Activated CD4-positive, alpha-beta T cell treated with anti-CD3 and anti-CD28 coated beads, Interleukin-2, amount 50 U/mL, for 16 hours (primary cell): ENCODE measurements at regions not wholly inside any gene's neighbourhood (a gene's known extent, or its start where the extent isn't known, plus 50 kb on each side); places are given as distances from the start of the nearest gene placed in this dataset.
A peak's percentile ranks its signal among the peaks of the same experiment; 100 is the strongest.

Experiments used
- DNase-seq: peaks from one replicate; pipeline ENCODE4 v3.0.0-alpha.2; 2020

DNA sequence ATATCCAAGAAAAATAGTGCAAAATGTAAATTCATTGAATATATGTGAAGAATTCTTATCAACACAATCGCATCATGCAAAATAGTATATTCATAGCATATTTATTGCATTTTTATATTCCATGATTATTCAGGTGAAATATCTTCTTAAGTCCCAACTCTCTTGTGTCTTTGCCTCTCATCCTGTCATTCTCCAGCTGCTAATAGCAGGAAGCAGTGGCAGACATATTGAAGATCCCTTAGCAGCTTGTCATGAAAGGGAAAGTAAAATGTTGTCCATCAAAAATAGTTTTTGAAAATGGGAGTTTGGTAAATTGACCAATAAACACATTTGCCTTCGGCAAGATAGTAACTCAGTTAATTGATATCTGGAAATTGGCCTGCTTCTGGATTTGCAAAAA is 265.3 kb upstream of the TGFBR2 start:
- no peak for DNase-seq

DNA sequence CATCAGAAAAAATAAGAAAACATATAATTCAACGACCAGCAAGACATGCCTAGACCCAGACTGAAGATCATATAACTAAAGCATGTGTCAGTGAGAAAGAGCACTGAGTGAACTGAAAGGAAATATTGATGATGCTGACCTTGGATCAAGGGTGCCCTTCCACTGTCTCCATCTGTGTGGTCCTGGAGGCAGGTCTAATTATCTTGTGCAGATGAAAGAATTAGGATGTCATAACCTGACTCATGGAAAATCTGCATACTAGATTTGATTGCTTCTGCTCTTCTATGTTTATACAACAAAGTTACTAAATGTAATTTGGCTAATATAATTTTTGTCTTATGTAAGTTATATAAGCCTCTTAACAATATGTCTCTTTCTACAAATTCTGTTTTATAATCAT is 264.6 kb upstream of the TGFBR2 start:
- DNase-seq, result no peak

DNA sequence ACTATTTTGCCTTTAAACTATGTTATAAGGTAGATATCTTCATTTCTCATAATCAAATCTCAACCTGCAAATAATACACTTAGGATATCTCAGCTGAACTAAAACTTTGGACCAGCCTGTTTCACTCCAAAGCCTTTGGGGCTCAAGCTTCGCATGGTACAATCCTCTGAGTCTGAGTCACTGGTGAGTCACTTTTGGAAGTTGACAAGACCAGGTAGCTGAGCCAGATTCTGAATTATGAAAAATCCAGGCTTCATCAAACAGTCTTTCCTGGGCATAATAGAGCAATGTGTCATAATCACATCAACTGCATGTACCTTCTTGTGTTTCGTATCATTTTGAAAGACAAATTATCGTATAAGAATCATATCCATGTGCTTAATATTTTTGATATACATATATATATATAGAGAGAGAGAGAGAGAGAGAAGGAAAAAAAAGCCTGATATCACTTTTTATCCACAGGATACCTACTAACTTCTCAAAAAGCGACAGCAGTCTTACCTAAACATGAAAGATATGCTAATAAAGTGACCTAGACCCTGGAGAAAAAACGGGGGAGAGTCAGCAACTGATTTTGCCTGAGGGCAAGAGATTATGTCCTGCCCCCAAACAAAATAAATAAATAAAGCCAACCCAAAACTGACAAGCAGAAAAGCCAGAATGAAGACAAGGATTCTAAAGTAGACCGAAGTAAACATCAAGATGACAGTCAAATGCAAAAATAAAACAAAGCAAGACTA is 263.9 kb upstream of the TGFBR2 start:
- peak; percentile 56 for DNase-seq

DNA sequence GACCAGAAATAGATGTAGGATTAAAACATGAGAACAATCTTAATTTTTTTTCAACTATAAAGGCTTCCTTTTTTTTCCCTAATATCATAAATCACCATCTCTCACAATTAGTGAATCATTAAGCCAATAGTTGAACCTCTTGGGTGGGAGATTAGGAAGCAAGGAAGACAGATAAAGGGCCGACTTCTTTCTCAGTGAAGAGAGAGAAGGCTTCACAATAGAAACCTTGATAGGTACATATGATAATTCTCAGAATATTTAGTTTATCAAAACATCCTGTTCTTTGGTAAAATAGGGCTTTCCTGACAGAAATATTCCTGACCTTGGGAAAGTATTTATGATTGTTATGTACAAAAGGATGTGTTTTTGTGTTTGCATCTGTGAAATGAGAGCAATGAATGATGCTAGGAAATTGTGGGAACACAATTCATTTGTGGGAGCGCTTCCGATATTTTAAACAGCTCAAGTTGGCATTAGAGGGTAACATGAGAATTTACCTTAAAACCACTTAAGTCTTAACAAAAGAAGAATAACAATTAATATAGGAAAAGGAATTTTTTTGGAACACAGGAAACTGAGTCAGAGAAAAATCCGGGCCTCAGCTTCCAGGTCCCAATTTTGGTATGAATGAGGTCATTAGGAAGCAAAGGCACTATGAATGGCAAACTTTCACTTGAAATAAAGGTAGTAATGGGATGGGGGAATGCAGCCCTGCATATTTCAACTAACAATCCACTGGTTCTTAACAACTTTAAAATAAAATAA is 263.2 kb upstream of the TGFBR2 start:
- DNase-seq, result no peak

DNA sequence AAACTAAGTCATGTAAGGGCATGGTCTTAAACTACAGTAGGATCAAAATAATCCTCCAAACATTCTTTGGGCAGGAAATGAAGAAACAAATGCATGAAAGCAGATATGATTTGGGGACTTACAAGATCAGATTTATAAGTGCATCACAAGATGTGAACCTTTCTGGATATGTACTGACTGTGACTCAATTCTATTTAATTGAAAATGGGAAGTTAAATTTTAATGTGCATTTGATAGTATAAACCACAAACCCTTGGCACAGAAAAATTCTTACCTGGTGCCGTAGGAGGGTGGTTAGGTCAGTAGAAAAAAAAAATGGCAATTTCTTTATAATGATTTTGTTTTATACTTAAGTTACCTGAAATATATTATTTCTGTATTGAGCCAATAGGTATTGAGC is 262.5 kb upstream of the TGFBR2 start:
- no peak for DNase-seq

DNA sequence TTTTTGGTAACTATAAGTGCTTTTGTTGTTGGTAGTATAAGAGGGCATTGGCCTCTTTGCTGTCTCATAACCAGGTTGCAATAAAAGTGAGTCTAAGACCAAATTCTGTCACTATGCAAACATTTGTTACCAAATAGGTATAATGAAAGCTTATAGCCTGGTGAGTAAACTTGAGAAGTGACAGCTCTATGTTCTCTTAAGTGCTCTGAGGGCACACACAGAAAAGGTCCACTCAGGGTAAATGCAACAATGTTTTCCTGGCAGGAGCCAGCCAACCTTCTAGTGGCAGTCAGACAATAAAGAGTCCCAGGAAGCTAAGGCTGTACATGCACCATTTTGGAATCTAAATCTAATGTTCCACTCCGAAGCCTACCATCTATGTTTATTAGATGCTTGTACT is 262.1 kb upstream of the TGFBR2 start:
- peak; percentile 50 for DNase-seq

DNA sequence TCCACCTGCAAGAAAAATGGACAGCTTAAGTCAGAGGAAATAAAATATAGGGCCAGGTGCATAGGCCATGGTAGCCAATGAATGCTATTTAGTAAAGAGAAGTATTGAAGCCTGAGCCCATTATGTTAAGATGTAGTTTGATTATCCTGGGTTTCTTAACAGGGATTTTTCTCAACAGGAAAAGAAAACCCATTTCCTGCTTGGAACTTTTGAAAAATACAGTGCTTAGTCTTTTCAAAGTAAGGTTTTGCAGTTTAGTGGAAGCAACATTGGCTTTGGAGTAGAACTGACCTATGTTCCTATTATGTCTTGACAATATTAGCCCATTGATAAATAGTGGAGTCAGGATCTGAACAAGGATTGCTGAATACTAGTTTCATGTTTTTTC is 259.5 kb upstream of the TGFBR2 start:
- DNase-seq, result no peak

DNA sequence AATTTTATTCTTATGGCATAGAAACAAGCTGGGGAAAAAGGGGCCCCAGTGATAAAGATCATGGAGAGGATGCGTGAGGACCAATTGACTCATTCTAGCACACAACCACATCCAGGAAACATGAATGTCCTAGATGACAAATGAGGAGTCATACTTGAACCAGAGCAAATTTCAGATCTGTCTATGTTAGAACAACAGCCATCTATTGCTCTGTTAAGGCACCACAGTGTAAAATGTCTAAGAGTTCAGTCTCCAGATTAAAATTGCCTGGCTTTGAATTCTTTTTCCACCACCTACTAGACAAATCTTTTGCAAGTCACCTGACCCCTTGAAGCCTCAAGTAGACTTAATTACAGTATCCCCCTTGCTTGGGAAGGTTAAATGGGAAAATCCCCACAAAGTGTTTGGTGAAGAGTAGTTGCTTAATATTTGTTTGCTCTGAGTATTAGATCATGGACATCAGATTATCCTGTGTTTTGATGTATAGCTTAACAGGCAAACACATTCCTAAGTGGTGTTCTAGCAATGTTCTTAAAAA is 258.7 kb upstream of the TGFBR2 start:
- DNase-seq, result peak; percentile 91

DNA sequence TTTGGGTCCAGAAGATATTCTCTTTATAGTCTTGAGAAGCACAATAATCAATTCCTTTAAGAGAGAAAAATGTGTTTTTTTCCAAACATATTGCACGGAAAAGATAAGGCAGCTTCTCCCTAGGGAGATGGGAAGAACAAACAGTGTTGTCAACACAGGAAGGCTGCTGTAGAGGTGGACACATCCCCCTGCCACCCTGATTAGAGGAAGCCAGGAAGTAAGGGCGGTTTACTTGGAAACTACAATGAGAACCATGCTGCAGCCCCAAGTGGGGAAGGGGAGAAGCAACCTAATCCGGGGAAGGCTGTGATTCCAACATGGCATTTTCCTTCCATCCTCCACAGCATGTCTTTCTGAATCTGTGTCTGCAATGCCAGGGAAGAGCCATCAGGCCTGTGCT is 256.9 kb upstream of the TGFBR2 start:
- no peak for DNase-seq

DNA sequence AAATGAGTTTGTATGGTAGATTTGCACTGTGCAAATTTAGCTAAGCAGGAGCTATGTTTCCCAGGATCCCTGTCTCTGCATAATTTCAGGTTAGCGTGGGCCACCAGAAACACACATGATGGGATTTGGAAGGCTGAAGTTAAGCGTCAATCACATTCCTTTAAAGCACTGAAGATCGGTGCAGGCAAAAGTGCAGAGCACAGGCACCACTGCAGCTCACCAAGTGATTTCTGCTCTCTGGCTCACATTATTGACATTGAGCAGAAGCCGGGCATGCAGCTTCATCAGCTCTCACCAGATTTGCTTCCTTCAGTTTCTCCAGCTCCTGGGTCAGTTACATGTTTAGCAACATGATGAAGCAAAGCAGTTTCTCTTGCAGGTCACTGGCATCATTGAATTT is 256.4 kb upstream of the TGFBR2 start:
- no peak for DNase-seq

DNA sequence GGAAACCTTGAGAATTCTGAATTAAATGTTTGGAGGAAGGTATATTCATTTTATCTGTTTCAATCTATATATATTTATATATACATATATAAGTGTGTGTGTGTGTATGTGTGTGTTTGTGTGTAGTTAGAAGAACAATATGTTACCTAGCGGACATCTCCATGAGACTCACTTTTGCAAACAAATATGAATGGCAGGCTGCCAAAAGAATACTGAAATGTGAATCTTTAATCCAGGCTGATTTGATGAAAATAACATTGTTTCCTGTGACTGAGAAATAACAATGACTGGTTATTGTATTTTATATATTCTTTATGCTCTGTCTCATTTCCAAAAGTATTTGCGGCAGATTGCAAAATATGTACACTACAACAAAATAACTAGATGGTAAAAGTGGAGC is 255.5 kb upstream of the TGFBR2 start:
- no peak for DNase-seq

DNA sequence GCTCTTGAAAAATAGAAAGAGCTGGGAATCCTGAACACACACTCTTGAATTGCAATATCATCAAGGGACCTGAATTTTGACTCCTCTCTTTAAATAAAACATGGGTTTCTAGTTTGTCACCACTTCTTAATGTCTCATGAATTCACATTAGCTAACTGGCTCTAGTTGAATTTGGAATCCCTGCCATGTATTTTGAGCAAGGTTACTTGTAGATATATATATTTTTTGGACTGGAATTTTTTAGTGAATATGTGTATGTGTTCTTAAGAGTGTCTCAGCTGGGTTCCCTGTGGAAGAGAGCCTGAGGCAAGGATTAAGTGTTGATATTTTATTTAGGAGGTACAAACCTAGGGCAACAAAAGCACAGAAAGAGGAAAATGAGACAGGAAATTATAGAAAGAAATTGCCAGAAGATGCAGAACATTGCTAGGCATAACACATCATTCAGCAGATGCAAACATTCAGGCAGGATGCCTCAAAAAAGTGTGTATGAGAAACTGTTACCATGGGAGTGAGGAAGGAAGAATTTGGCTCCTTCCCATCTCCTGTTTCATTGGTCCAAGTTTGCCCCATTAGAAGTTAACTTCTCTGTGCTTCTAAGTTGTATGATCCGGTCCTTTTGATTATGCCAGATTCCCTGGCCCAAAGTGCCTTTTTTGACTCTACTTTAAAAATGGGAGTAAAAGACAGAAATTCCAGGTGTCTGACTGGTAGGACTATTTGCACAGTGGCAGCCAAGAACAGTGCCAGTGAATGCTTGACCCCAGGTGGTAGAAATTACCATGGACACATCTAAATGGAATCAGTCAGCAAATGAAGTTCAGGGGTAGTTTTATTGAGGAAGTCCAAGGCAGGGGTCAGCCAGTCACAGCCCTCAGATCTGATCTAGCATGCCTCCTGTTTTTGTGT is 253.7 kb upstream of the TGFBR2 start:
- no peak for DNase-seq

DNA sequence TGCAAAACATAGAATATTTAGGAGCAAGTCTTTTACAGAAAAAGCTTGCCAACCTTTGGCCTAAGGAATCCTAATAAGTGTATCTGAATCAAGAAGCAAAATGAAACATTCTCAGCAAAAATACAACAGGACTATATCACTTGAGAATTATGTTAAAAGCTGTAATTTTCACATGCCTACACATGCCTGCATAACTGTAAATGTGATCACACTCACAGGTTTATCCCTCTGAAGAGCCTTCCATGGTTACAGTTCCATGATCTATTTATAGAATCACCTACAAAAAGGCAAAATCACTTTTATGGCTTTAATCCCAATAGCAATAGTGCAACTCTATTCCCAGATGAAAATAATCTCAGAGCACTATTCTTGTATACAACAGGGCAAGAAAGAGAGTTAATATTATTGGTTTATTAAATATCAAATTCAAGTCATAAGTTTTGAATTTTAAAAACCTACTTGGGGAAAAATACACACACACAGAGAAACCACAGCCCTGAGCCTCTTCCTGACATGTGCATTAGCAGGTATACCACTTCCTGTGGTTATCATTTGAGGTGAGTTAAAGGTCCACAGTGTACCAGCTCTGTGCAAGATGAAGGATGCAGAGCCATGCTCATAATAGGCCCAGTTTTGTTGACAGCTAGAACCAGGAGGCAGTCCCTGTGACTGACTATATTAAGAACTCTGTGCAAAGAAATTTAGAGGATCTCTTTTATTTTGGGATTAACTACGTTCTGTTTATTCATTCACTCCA is 252.5 kb upstream of the TGFBR2 start:
- peak; percentile 90 for DNase-seq

DNA sequence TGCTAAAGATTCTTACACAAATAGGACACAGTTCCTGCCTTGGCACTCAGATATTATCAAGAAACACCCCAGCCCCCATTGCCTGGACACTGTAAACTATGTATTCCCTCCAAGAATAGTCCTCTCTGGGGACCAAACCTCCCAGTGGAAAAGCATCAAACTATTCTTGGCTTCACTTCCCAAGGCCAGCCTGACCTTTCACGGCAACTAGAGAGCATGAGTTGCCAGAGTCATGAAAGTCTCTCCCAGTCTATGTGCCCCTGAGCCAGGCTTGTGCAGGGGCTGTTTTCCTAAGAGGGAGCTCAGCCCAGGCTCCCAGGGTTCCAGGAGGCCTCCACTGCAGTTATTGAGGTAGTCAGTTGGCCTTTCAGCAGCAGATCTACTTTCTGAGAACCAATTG is 251.9 kb upstream of the TGFBR2 start:
- no peak for DNase-seq

DNA sequence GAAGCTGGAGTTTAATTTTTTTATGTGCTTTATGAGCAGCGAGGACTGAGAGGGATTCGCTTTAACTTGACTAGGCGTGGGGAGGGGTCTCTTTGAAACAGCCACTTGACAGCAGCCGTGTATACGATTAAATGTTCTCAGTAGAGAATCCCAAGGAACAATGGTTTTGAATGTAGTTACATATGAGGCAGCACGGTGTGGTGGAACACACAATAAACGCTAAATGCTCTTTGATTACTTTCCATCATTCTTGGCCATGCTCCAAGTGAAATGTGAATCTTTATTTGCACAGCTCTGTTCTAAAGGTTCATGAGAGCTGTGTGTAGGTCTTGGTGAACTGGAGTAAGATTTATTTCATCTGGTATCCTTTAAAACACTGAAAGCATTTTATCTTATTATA is 251.4 kb upstream of the TGFBR2 start:
- no peak for DNase-seq

DNA sequence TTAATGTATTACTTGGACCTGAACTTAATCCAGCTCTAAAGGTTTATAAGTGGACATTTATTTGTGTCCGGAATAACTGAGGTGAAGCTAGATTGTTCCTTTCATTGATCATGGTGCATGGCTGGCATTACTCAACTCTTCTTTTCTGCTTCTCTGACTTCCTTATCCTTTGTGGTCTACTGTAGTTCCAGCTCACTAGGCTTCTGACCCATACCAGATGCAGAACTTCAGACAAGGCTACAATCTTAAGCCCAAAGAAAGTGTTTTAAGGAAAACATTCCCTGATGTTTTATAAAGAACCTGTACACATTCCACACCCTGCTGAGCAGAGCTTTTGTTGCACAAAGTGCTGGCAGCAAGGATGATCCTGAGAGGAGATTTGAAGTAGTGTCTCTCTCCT is 250.8 kb upstream of the TGFBR2 start:
- no peak for DNase-seq

DNA sequence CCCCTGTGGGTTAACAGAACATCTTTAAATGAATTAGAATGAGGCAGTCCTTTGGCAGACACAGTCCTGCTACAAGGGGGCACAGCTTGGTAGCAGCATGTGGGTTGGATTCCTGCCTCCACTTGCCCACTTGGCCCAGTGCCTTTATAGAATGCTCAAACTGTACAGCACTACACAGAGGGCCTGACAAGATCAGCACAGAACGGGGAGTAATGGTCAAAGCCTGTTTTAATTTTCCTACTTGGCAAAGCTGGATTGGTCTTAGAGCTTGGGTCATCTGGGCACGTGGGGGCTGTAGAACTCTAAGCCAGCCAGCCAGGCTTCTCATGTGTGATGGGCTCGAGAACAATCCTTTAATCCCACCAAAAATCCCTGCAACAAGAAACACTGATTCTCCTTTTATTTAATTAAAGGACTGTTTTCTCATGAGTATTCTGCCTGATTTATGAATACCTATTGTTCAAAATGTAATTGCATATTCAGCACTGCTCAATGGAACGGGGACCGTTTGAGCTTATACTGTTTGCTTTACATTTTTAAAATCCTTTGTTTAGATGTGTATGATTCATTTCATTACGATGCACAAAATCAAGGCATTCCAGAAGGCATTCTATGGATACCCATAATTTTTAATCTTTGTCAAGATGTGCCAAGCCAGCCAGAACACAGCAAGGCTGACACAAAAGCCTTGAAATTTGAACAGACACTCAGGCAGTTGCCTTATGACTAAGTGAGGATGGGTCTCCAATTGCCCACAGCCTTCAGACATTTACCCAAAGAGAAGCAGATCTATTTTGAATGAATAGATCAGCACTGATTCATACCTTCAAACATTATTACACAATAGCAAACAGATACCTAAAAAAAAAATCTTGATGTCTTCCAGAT is 249.3 kb upstream of the TGFBR2 start:
- DNase-seq, result no peak

DNA sequence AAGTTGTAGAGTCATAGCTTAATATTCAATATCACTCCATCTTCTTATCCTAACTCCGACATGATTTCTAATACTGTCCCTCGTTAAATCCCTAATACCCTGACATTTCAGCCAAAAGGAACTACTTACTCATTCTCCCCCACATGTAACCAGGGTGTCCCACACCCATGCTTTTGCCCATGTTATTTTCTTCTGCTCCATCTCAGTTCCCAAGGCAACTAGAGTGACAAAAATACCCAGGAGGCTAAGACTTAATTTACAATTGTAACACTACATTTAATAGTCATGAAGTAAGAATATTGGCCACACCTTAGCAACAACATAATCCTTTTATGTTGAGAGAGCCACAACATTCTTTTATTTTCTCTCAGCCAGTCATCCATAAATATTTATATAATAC is 248.5 kb upstream of the TGFBR2 start:
- DNase-seq, result no peak

DNA sequence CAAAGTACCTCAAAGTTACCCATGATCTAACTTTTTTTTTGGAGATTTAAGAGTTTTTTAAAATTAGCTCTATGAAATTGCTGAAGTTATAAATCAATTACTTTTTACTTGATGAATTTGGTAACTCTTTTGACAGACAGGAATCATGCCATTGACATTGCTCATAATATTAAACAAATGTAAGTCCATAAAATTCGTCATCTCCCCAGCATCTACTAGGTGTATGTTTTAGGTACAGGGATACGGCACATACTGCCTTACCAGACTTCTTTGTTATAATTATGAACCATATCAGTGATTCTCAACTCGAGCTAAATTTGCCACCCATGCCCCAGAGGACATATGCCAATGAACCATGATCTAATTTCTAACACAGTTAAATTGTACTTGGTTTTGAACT is 247.5 kb upstream of the TGFBR2 start:
- DNase-seq, result no peak

DNA sequence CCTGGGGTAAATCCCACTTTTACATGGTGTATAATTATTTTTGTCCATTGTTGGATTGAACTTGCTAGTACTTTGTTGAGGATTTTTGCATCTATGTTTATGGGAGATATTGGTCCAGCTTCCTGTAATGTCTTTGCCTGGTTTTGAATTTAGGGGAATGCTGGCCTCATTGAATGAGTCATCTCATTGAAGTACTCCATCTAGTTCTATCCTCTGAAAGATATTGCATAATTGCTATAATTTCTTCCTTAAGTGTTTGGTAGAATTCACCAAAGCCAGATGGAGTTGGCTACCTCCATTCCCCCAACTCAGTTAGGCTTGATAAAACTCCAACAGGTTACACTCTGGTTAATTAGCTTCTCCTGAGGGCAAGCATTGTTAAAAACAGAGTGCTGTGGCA is 237.4 kb upstream of the TGFBR2 start:
- DNase-seq, result no peak

DNA sequence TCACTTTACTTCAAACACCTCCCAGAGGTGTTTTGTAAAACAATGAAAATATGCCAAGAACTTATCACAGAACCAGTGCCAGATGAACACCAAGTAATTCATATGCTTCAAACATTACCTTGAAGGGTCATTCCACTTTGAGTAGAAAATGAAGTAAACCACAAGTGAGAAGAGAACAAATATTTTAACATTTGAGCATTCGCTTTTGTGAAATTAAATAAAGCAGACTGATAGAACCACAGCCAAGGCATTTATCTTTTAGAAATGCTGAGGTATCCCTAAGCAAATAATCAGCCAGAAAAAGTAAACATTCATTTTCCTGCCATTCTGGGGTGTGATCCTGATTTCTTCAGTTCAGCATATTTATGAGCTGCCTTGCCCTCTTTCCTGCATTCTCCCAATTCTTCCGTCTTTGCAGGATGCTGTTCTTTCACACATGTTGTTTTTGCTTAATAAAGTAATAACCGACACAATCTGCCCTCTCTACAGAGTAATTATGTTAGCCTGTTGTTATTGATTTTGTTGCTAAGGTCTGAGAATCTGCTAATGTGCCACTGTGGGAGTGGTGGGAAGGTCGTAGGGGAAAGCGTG is 235.6 kb upstream of the TGFBR2 start:
- DNase-seq, result no peak
